SK-N-SH (cell line): ENCODE measurements at regions not wholly inside any gene's neighbourhood (a gene's known extent, or its start where the extent isn't known, plus 50 kb on each side); places are given as distances from the start of the nearest gene placed in this dataset.

Experiments used
- CTCF ChIA-PET: fragments of 300-600, 350-600 bp; formaldehyde crosslinking; extraction: SDS; loops from one replicate; lab custom pipeline; 2021; lab: Yijun Ruan, JAX
- POLR2A ChIA-PET: fragments of 350-600 bp; sonication (Branson Sonifier 250); formaldehyde crosslinking; extraction: SDS; loops from one replicate; lab custom pipeline; 2020; ENCODE audit warnings: antibody characterized with exemption, inconsistent platforms; lab: Yijun Ruan, JAX
- DNase-seq: peaks from one replicate; pipeline ENCODE4 v3.0.0; 2012
- H2AFZ ChIP-seq: fragments of 200-600 bp; sonication (generic); 2 replicates; pipeline ENCODE4 v1.8.1; 2016; ENCODE audit warnings: antibody characterized with exemption, mild to moderate bottlenecking, low read depth
- H3F3A ChIP-seq: fragments of 200-600 bp; sonication (generic); replicated peaks from 2 replicates; pipeline ENCODE3; 2016; ENCODE audit warnings: antibody characterized with exemption, mild to moderate bottlenecking; ENCODE audit not compliant: insufficient read depth
- H3K27ac ChIP-seq, 2 experiments: fragments of 200-500 bp in 1 of 2; fragments of 200-600 bp in 1 of 2; sonication (Bioruptor generic) in 1 of 2; sonication (generic), shearing (Covaris generic) in 1 of 2; 2 replicates each; pipeline versions ENCODE4 v1.5.1 to v1.6.1; 2014 to 2016; ENCODE audit warnings: low read depth in 2 of 2, inconsistent platforms in 1 of 2, low read length in 1 of 2, mild to moderate bottlenecking in 1 of 2, mixed read lengths in 1 of 2
- H3K27me3 ChIP-seq: fragments of 200-600 bp; sonication (generic), shearing (Covaris generic); 2 replicates; pipeline ENCODE4 v1.6.1; 2016; ENCODE audit warnings: mixed run types; ENCODE audit not compliant: insufficient read depth
- H3K36me3 ChIP-seq, 2 experiments: fragments of 200-500 bp in 1 of 2; fragments of 200-600 bp in 1 of 2; sonication (Bioruptor generic) in 1 of 2; sonication (generic) in 1 of 2; replicated peaks in 1 of 2; 2 replicates each; pipeline versions ENCODE3 to v1.5.1; 2014 to 2016; ENCODE audit warnings: low read length in 1 of 2, mild to moderate bottlenecking in 1 of 2; ENCODE audit not compliant: insufficient read depth in 2 of 2, control insufficient read depth in 1 of 2
- H3K4me1 ChIP-seq, 2 experiments: fragments of 200-500 bp in 1 of 2; fragments of 200-600 bp in 1 of 2; sonication (Bioruptor generic) in 1 of 2; sonication (generic), shearing (Covaris generic) in 1 of 2; 2 replicates each; pipeline versions ENCODE4 v1.5.1 to v1.6.1; 2014 to 2016; ENCODE audit warnings: low read depth in 1 of 2, low read length in 1 of 2, mixed run types in 1 of 2; ENCODE audit not compliant: insufficient read depth in 2 of 2, control insufficient read depth in 1 of 2
- H3K4me2 ChIP-seq: fragments of 200-600 bp; sonication (generic), shearing (Covaris generic); 2 replicates; pipeline ENCODE4 v1.6.1; 2017; ENCODE audit warnings: mixed run types
- H3K4me3 ChIP-seq, 2 experiments: fragments of 200-500 bp in 1 of 2; fragments of 200-600 bp in 1 of 2; sonication (Bioruptor generic) in 1 of 2; sonication (generic), shearing (Covaris generic) in 1 of 2; 2 replicates each; pipeline versions ENCODE4 v1.5.1 to v1.8.1; 2014 to 2016; ENCODE audit warnings: low read depth in 2 of 2, inconsistent platforms in 1 of 2, low read length in 1 of 2, mild to moderate bottlenecking in 1 of 2, mixed read lengths in 1 of 2, moderate library complexity in 1 of 2
- H3K79me2 ChIP-seq: fragments of 200-600 bp; sonication (generic); 2 replicates; pipeline ENCODE4 v1.8.1; 2017; ENCODE audit warnings: mild to moderate bottlenecking; ENCODE audit not compliant: insufficient read depth
- H3K9ac ChIP-seq: fragments of 200-600 bp; sonication (generic); 2 replicates; pipeline ENCODE4 v1.6.1; 2017; ENCODE audit warnings: mixed run types
- H3K9me2 ChIP-seq: fragments of 200-600 bp; sonication (generic); 2 replicates; pipeline ENCODE4 v1.6.1; 2017; ENCODE audit warnings: mixed run types
- H3K9me3 ChIP-seq: fragments of 200-600 bp; sonication (generic); 2 replicates; pipeline ENCODE4 v1.6.1; 2017; ENCODE audit warnings: mixed run types, mild to moderate bottlenecking, moderate library complexity
- H4K20me1 ChIP-seq: fragments of 200-600 bp; sonication (generic); 2 replicates; pipeline ENCODE4 v1.6.1; 2017; ENCODE audit warnings: mild to moderate bottlenecking, mixed run types; ENCODE audit not compliant: insufficient read depth
- ELF1 ChIP-seq: IDR thresholded peaks from 2 replicates; pipeline ENCODE4 v1.4.0; 2012
- EP300 ChIP-seq, 2 experiments: IDR thresholded peaks; 2 replicates each; pipeline versions ENCODE4 v1.4.0 to v1.6.1; 2012; ENCODE audit warnings: borderline replicate concordance in 1 of 2, low read depth in 1 of 2, low read length in 1 of 2
- FOXJ3 ChIP-seq: sonication (generic); formaldehyde crosslinking; IDR thresholded peaks from 2 replicates; pipeline ENCODE4 v1.5.1; 2020; ENCODE audit warnings: mild to moderate bottlenecking, missing genetic modification reagents
- GABPA ChIP-seq: IDR thresholded peaks from 2 replicates; pipeline ENCODE4 v1.4.0; 2012; ENCODE audit warnings: low read depth, mild to moderate bottlenecking
- GATA2 ChIP-seq: sonication (generic); formaldehyde crosslinking; IDR thresholded peaks from 2 replicates; pipeline ENCODE4 v1.5.0; 2020; ENCODE audit warnings: mild to moderate bottlenecking, missing genetic modification reagents
- MEF2A ChIP-seq: IDR thresholded peaks from 2 replicates; pipeline ENCODE4 v1.4.0; 2012; ENCODE audit warnings: low read depth, borderline replicate concordance
- MXI1 ChIP-seq: IDR thresholded peaks from 2 replicates; pipeline ENCODE4 v1.6.1; 2012; ENCODE audit warnings: mild to moderate bottlenecking, low read depth, low read length, improper control_type of control experiment
- NRF1 ChIP-seq: IDR thresholded peaks from 2 replicates; pipeline ENCODE4 v1.6.1; 2012; ENCODE audit warnings: low read depth, mild to moderate bottlenecking, low read length
- POLR2AphosphoS5 ChIP-seq: IDR thresholded peaks from 2 replicates; pipeline ENCODE4 v1.6.1; 2012; ENCODE audit warnings: low read depth, low read length
- RAD21 ChIP-seq: IDR thresholded peaks from 2 replicates; pipeline ENCODE4 v1.6.1; 2012; ENCODE audit warnings: mild to moderate bottlenecking, low read length
- RCOR1 ChIP-seq: fragments of 150-350 bp; IDR thresholded peaks from 2 replicates; pipeline ENCODE4 v1.6.1; 2017; ENCODE audit warnings: antibody characterized with exemption, low read length
- RXRA ChIP-seq: IDR thresholded peaks from 2 replicates; pipeline ENCODE4 v1.4.0; 2012; ENCODE audit warnings: low read depth, mild to moderate bottlenecking, borderline replicate concordance
- SIN3A ChIP-seq: IDR thresholded peaks from 2 replicates; pipeline ENCODE4 v1.6.1; 2012; ENCODE audit warnings: low read depth, mild to moderate bottlenecking, low read length, moderate library complexity, borderline replicate concordance
- TAF1 ChIP-seq: IDR thresholded peaks from 2 replicates; pipeline ENCODE4 v1.6.1; 2012; ENCODE audit warnings: low read depth, mild to moderate bottlenecking, low read length, moderate library complexity, borderline replicate concordance
- YY1 ChIP-seq: IDR thresholded peaks from 2 replicates; pipeline ENCODE4 v1.4.0; 2012; ENCODE audit warnings: low read depth, mild to moderate bottlenecking
- WGBS: methylation state at CpG from one replicate; pipeline ENCODE4 v1.1.6; 2017; ENCODE audit warnings: low lambda C conversion rate; 5-methylcytosine and 5-hydroxymethylcytosine counted together
- TF ChIP-seq, protein P1 (sequence below): IDR thresholded peaks from 2 replicates; pipeline ENCODE4 v1.4.0; 2012; ENCODE audit warnings: low read depth, borderline replicate concordance
- TF ChIP-seq, protein P2 (sequence below): IDR thresholded peaks from 2 replicates; pipeline ENCODE4 v1.4.0; 2012; ENCODE audit warnings: low read depth, borderline replicate concordance
- TF ChIP-seq, protein P3 (sequence below): fragments of 150-350 bp; IDR thresholded peaks from 2 replicates; pipeline ENCODE4 v1.6.1; 2016; ENCODE audit warnings: mild to moderate bottlenecking, low read depth, low read length
- TF ChIP-seq, protein P4 (sequence below): fragments of 150-350 bp; IDR thresholded peaks from 2 replicates; pipeline ENCODE4 v1.6.1; 2017; ENCODE audit warnings: antibody characterized with exemption, low read length, low read depth, borderline replicate concordance
- TF ChIP-seq, protein P5 (sequence below): IDR thresholded peaks from 2 replicates; pipeline ENCODE4; 2012

DNA sequence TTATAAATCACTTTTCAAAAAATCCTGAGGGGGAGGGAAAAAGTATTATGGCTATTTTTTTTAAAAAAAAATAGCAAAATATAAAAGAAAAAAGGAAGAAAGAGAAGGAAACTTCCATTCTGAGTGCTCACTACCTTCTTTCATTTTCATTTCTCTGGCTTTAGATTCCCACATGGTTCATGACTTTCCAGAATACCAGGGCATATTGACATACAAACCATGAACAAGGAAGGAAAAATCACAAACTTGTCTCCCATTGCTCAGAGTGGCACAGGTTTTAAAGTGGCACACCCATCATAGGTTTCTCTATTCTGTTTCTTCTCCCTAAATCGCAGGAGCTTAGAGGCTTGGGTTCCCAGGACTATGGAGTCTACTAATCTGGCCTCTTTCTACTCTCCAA lies 136.3 kb upstream of the CXXC4 start:
- H3K9me2 ChIP-seq: no peaks in the 10 kb centered on the region
- ChIA-PET POLR2A (no interaction called here), CTCF (no interaction called here)
- no peaks in the 10 kb centered on the region for H3K9me3 ChIP-seq
- H3K4me2 ChIP-seq: no peak overlapping the region
- 0% methylated on average over 1 of the region's 1 CpG for WGBS
- no peaks in the 10 kb centered on the region for H3K4me1 ChIP-seq
- no peaks in the 10 kb centered on the region for H3F3A ChIP-seq
- no peaks in the 10 kb centered on the region for H3K27me3 ChIP-seq
- TF ChIP-seq NRF1 (no peak), RXRA (no peak), YY1 (no peak), RCOR1 (no peak), MEF2A (no peak), POLR2AphosphoS5 (no peak), FOXJ3 (CRISPR knock-in tag) (no peak), MXI1 (no peak), ELF1 (no peak), EP300 (IDR thresholded peaks at IDR 0.05; ENCODE audit: borderline replicate concordance in 1 of 2, low read depth in 1 of 2, low read length in 1 of 2) (no peak), GATA2 (CRISPR knock-in tag) (no peak), GABPA (no peak), TAF1 (no peak), SIN3A (no peak), RAD21 (no peak)
- TF ChIP-seq, protein P1, sequence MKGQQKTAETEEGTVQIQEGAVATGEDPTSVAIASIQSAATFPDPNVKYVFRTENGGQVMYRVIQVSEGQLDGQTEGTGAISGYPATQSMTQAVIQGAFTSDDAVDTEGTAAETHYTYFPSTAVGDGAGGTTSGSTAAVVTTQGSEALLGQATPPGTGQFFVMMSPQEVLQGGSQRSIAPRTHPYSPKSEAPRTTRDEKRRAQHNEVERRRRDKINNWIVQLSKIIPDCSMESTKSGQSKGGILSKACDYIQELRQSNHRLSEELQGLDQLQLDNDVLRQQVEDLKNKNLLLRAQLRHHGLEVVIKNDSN: no peak
- TF ChIP-seq, protein P2, sequence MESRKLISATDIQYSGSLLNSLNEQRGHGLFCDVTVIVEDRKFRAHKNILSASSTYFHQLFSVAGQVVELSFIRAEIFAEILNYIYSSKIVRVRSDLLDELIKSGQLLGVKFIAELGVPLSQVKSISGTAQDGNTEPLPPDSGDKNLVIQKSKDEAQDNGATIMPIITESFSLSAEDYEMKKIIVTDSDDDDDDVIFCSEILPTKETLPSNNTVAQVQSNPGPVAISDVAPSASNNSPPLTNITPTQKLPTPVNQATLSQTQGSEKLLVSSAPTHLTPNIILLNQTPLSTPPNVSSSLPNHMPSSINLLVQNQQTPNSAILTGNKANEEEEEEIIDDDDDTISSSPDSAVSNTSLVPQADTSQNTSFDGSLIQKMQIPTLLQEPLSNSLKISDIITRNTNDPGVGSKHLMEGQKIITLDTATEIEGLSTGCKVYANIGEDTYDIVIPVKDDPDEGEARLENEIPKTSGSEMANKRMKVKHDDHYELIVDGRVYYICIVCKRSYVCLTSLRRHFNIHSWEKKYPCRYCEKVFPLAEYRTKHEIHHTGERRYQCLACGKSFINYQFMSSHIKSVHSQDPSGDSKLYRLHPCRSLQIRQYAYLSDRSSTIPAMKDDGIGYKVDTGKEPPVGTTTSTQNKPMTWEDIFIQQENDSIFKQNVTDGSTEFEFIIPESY: no peak
- TF ChIP-seq, protein P3, sequence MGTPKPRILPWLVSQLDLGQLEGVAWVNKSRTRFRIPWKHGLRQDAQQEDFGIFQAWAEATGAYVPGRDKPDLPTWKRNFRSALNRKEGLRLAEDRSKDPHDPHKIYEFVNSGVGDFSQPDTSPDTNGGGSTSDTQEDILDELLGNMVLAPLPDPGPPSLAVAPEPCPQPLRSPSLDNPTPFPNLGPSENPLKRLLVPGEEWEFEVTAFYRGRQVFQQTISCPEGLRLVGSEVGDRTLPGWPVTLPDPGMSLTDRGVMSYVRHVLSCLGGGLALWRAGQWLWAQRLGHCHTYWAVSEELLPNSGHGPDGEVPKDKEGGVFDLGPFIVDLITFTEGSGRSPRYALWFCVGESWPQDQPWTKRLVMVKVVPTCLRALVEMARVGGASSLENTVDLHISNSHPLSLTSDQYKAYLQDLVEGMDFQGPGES: no peak
- TF ChIP-seq, protein P4, sequence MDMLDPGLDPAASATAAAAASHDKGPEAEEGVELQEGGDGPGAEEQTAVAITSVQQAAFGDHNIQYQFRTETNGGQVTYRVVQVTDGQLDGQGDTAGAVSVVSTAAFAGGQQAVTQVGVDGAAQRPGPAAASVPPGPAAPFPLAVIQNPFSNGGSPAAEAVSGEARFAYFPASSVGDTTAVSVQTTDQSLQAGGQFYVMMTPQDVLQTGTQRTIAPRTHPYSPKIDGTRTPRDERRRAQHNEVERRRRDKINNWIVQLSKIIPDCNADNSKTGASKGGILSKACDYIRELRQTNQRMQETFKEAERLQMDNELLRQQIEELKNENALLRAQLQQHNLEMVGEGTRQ: no peak
- TF ChIP-seq, protein P5, sequence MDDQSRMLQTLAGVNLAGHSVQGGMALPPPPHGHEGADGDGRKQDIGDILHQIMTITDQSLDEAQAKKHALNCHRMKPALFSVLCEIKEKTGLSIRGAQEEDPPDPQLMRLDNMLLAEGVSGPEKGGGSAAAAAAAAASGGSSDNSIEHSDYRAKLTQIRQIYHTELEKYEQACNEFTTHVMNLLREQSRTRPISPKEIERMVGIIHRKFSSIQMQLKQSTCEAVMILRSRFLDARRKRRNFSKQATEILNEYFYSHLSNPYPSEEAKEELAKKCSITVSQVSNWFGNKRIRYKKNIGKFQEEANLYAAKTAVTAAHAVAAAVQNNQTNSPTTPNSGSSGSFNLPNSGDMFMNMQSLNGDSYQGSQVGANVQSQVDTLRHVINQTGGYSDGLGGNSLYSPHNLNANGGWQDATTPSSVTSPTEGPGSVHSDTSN: no peak
- no peak for DNase-seq
- no peaks in the 10 kb centered on the region for H3K36me3 ChIP-seq
- no peaks in the 10 kb centered on the region for H3K79me2 ChIP-seq
- H4K20me1 ChIP-seq: no peaks in the 10 kb centered on the region
- no peak overlapping the region for H3K27ac ChIP-seq
- H3K4me3 ChIP-seq: no peak overlapping the region
- no peak overlapping the region for H2AFZ ChIP-seq
- no peak overlapping the region for H3K9ac ChIP-seq
